ENCODE measurements at regions not wholly inside any gene's neighbourhood (a gene's known extent, or its start where the extent isn't known, plus 50 kb on each side); places are given as distances from the start of the nearest gene placed in this dataset.

- TF ChIP-seq CTCF (IDR thresholded peaks at IDR 0.05; ENCODE audit: poor library complexity, severe bottlenecking) (no peak), TAF1 (IDR thresholded peaks at IDR 0.05; ENCODE audit: low read depth) (no peak), POLR2AphosphoS5 (IDR thresholded peaks at IDR 0.05) (no peak), EZH2 (IDR thresholded peaks at IDR 0.05; ENCODE audit: borderline replicate concordance, insufficient read depth, low read length, poor library complexity, severe bottlenecking) (no peak), SMC3 (conservative IDR thresholded peaks at IDR 0.05; ENCODE audit: poor library complexity) (no peak)
These were observed 167.8 kb upstream of the ZNF337 start for GRCh38 chr20:25864326-25864962.
